ENCODE measurements at regions not wholly inside any gene's neighbourhood (a gene's known extent, or its start where the extent isn't known, plus 50 kb on each side); places are given as distances from the start of the nearest gene placed in this dataset.

- TF ChIP-seq SUZ12 (IDR thresholded peaks at IDR 0.05), result no peak
- TF ChIP-seq FOXM1 (IDR thresholded peaks at IDR 0.05; ENCODE audit: borderline replicate concordance), result no peak
- no peak for TF ChIP-seq SP1 (IDR thresholded peaks at IDR 0.05)
- no peak for TF ChIP-seq CTBP1 (IDR thresholded peaks at IDR 0.05; ENCODE audit: borderline replicate concordance)
- TF ChIP-seq ARNT (IDR thresholded peaks at IDR 0.05), result no peak
- TF ChIP-seq ELF4 (IDR thresholded peaks at IDR 0.05), result no peak
- TF ChIP-seq TARDBP (IDR thresholded peaks at IDR 0.05), result no peak
- TF ChIP-seq, protein P1, sequence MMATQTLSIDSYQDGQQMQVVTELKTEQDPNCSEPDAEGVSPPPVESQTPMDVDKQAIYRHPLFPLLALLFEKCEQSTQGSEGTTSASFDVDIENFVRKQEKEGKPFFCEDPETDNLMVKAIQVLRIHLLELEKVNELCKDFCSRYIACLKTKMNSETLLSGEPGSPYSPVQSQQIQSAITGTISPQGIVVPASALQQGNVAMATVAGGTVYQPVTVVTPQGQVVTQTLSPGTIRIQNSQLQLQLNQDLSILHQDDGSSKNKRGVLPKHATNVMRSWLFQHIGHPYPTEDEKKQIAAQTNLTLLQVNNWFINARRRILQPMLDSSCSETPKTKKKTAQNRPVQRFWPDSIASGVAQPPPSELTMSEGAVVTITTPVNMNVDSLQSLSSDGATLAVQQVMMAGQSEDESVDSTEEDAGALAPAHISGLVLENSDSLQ (IDR thresholded peaks at IDR 0.05), result no peak
- no peak for TF ChIP-seq BHLHE40 (IDR thresholded peaks at IDR 0.05; ENCODE audit: borderline replicate concordance)
- no peak for TF ChIP-seq LEF1 (IDR thresholded peaks at IDR 0.05; ENCODE audit: borderline replicate concordance)
- TF ChIP-seq ZNF384 (IDR thresholded peaks at IDR 0.05), result no peak
- TF ChIP-seq NFRKB (IDR thresholded peaks at IDR 0.05), result no peak
- no peak for TF ChIP-seq FOXK2 (IDR thresholded peaks at IDR 0.05)
- TF ChIP-seq L3MBTL2 (conservative IDR thresholded peaks at IDR 0.05), result no peak
These were observed 78.9 kb upstream of the PEG3 start for GRCh38 chr19:56919308-56919995.
